ENCODE measurements at regions not wholly inside any gene's neighbourhood (a gene's known extent, or its start where the extent isn't known, plus 50 kb on each side); places are given as distances from the start of the nearest gene placed in this dataset.
"Not testable (repeated sequence)": the region's sequence is repeated elsewhere in the genome, so short reads cannot be mapped to it uniquely, and the experiment has no call there.

DNA sequence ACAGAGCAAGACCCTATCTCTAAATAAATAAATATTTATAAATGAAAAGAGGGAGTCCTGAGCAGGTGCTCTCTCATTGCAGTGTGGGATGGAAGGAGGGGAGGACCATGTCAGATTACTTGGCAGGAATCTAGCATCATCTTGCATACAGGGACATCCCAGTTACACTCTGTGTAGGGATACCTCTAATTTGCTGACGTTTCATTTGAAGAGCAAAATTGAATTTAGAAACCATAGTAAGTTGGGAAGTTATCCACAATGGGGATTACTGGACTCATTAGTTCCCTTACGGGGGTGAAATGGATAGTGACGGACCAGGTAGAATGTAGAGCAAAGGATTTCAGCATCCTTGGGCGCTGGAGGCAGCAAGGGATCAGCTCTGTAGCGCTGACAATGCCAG is 52.1 kb downstream of the ARHGEF18 start:
- H3K4me1 ChIP-seq (ENCODE audit: control insufficient read depth, insufficient read depth, low read length), result peaks cover 11% of the 10 kb centered on the region
- no peaks in the 10 kb centered on the region for H3K27me3 ChIP-seq (ENCODE audit: control insufficient read depth, insufficient read depth, low read length)
- DNase-seq (ENCODE audit: low read depth, low spot score) (no peak), ATAC-seq (no peak)
- H3K36me3 ChIP-seq (ENCODE audit: control insufficient read depth, insufficient read depth, low read length), result peaks cover 1% of the 10 kb centered on the region; the same call in 1 of the 2 replicates
- H3K9me3 ChIP-seq (ENCODE audit: control insufficient read depth, insufficient read depth, low read depth, low read length), result no peaks in the 10 kb centered on the region
- in situ Hi-C loops (cut with HindIII; ENCODE audit: low pct_unique_long_range_greater_than_20kb, low sequenced_read_pairs) (no loop called here), intact Hi-C loops (cut with micrococcal nuclease; ENCODE audit: unreplicated experiment) (no loop called here)
- POLR2A ChIA-PET, result no interaction called here
- no TSS peak for BruUV-seq (replicated peaks)
- H3K4me3 ChIP-seq (ENCODE audit: low read depth in 2 of 2, low read length in 2 of 2), result no peak overlapping the region
- CTCF ChIA-PET, result no interaction called here
- no peak overlapping the region for H3K27ac ChIP-seq (ENCODE audit: low read length)
- no peak for TF ChIP-seq POLR2AphosphoS5 (IDR thresholded peaks at IDR 0.05; ENCODE audit: low read depth, low read length)
- TF ChIP-seq SIN3A (IDR thresholded peaks at IDR 0.05; ENCODE audit: borderline replicate concordance, insufficient read depth, low read depth, low read length), result no peak

DNA sequence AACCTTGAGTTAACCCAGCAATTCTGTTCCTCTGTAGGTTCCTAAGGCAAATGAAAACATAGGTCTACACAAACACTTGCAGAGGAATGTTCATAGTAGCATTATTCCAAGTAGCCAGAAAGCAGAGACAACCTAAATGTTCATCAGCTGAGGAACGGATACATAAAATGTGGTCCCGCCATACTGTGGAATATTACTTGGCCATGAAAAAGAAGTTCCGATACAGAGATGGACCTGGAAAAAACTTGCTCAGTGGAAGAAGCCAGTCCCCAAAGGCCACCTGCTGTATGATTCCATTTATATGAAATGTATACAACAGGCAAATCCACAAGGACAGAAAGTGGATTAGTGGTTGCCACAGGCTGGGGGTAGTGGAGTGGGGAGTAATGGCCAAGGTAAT is 53.0 kb downstream of the ARHGEF18 start:
- ChIA-PET CTCF (no interaction called here), POLR2A (no interaction called here)
- BruUV-seq (replicated peaks), result no TSS peak
- TF ChIP-seq SIN3A (IDR thresholded peaks at IDR 0.05; ENCODE audit: borderline replicate concordance, insufficient read depth, low read depth, low read length), result no peak
- TF ChIP-seq POLR2AphosphoS5 (IDR thresholded peaks at IDR 0.05; ENCODE audit: low read depth, low read length), result no peak
- TF ChIP-seq, protein P1, sequence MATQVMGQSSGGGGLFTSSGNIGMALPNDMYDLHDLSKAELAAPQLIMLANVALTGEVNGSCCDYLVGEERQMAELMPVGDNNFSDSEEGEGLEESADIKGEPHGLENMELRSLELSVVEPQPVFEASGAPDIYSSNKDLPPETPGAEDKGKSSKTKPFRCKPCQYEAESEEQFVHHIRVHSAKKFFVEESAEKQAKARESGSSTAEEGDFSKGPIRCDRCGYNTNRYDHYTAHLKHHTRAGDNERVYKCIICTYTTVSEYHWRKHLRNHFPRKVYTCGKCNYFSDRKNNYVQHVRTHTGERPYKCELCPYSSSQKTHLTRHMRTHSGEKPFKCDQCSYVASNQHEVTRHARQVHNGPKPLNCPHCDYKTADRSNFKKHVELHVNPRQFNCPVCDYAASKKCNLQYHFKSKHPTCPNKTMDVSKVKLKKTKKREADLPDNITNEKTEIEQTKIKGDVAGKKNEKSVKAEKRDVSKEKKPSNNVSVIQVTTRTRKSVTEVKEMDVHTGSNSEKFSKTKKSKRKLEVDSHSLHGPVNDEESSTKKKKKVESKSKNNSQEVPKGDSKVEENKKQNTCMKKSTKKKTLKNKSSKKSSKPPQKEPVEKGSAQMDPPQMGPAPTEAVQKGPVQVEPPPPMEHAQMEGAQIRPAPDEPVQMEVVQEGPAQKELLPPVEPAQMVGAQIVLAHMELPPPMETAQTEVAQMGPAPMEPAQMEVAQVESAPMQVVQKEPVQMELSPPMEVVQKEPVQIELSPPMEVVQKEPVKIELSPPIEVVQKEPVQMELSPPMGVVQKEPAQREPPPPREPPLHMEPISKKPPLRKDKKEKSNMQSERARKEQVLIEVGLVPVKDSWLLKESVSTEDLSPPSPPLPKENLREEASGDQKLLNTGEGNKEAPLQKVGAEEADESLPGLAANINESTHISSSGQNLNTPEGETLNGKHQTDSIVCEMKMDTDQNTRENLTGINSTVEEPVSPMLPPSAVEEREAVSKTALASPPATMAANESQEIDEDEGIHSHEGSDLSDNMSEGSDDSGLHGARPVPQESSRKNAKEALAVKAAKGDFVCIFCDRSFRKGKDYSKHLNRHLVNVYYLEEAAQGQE (IDR thresholded peaks at IDR 0.05; ENCODE audit: insufficient read depth in 1 of 2, low read depth in 2 of 2, low read length in 1 of 2), result no peak
- Histone ChIP-seq H3K36me3 (ENCODE audit: control insufficient read depth, insufficient read depth, low read length) (no peaks in the 10 kb centered on the region), H3K4me1 (ENCODE audit: control insufficient read depth, insufficient read depth, low read length) (peaks cover 11% of the 10 kb centered on the region), H3K27ac (ENCODE audit: low read length) (no peak overlapping the region), H3K4me3 (ENCODE audit: low read depth in 2 of 2, low read length in 2 of 2) (no peak overlapping the region), H3K9me3 (ENCODE audit: control insufficient read depth, insufficient read depth, low read depth, low read length) (no peaks in the 10 kb centered on the region), H3K27me3 (ENCODE audit: control insufficient read depth, insufficient read depth, low read length) (no peaks in the 10 kb centered on the region)
- DNase-seq (ENCODE audit: low read depth, low spot score) (no peak), ATAC-seq (no peak)
- intact Hi-C loops (cut with micrococcal nuclease; ENCODE audit: unreplicated experiment) (no loop called here), in situ Hi-C loops (cut with HindIII; ENCODE audit: low pct_unique_long_range_greater_than_20kb, low sequenced_read_pairs) (no loop called here)

DNA sequence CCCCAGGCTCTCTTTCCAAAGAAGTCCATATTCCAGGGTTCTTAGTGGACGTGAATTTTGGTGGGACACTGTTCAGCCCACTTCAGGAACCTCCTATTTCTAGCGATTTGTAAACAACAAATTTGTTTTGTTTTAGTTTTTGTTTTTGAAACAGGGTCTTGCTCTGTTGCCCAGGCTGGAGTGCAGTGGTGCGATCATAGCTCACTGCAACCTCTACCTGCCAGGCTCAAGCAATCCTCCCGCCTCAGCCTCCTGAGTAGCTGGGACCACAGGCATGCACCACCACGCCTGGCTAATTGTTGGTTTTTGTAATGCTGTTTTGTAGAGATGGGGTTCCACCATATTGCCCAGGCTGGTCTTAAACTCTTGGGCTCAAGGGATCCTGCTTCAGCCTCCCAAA is 56.7 kb downstream of the ARHGEF18 start:
- CTCF ChIA-PET; BruUV-seq (replicated peaks): not testable (repeated sequence)

DNA sequence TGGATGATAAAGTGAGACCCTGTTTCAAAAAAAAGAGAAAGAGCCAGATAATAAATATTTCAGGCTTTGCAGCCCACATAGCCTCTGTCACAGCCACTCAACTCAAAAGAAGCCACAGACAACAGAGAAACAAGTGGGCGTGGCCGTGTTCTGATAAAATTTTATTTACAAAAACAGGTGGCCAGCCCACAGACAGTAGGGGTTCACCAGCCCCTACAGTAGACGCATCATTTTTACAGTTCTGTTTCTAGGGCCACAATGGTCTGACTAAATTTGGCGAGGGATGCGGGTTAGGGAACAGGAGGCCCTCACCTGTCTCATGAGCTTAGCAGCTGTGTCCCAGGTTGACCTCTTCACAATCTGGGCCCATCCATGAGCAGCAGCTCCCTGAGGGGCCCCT is 59.5 kb downstream of the ARHGEF18 start:
- H3K36me3 ChIP-seq (ENCODE audit: control insufficient read depth, insufficient read depth, low read length), result no peaks in the 10 kb centered on the region
- ATAC-seq, result no peak
- no peak overlapping the region for H3K27ac ChIP-seq (ENCODE audit: low read length)
- no TSS peak for BruUV-seq (replicated peaks)
- CTCF ChIA-PET, result no interaction called here
- DNase-seq (ENCODE audit: low read depth, low spot score), result no peak
- no peaks in the 10 kb centered on the region for H3K4me1 ChIP-seq (ENCODE audit: control insufficient read depth, insufficient read depth, low read length)
- H3K9me3 ChIP-seq (ENCODE audit: control insufficient read depth, insufficient read depth, low read depth, low read length), result no peaks in the 10 kb centered on the region
- TF ChIP-seq, protein P1 (IDR thresholded peaks at IDR 0.05; ENCODE audit: insufficient read depth in 1 of 2, low read depth in 2 of 2, low read length in 1 of 2), result no peak
- H3K27me3 ChIP-seq (ENCODE audit: control insufficient read depth, insufficient read depth, low read length), result no peaks in the 10 kb centered on the region
- POLR2A ChIA-PET, result interaction anchor here (0.6 kb wide), 1 partner anchor 79 kb away, joined by 3 read pairs; no protein-coding TSS in a partner anchor
- intact Hi-C loops (cut with micrococcal nuclease; ENCODE audit: unreplicated experiment), result no loop called here
- in situ Hi-C loops (cut with HindIII; ENCODE audit: low pct_unique_long_range_greater_than_20kb, low sequenced_read_pairs), result no loop called here
- no peak overlapping the region for H3K4me3 ChIP-seq (ENCODE audit: low read depth in 2 of 2, low read length in 2 of 2)

More for the DNA sequence above, 56.7 kb downstream of the ARHGEF18 start:
- H3K27ac ChIP-seq (ENCODE audit: low read length); H3K9me3 ChIP-seq (ENCODE audit: control insufficient read depth, insufficient read depth, low read depth, low read length); ATAC-seq; H3K36me3 ChIP-seq (ENCODE audit: control insufficient read depth, insufficient read depth, low read length); intact Hi-C loops (cut with micrococcal nuclease; ENCODE audit: unreplicated experiment); POLR2A ChIA-PET; DNase-seq (ENCODE audit: low read depth, low spot score); in situ Hi-C loops (cut with HindIII; ENCODE audit: low pct_unique_long_range_greater_than_20kb, low sequenced_read_pairs); H3K4me1 ChIP-seq (ENCODE audit: control insufficient read depth, insufficient read depth, low read length); H3K4me3 ChIP-seq (ENCODE audit: low read depth in 2 of 2, low read length in 2 of 2); H3K27me3 ChIP-seq (ENCODE audit: control insufficient read depth, insufficient read depth, low read length): not testable (repeated sequence)
